Activated naive CD4-positive, alpha-beta T cell treated with anti-CD3 and anti-CD28 coated beads, Interleukin-2, amount 50 U/mL, for 24 hours (primary cell): ENCODE measurements at regions not wholly inside any gene's neighbourhood (a gene's known extent, or its start where the extent isn't known, plus 50 kb on each side); places are given as distances from the start of the nearest gene placed in this dataset.
A peak's percentile ranks its signal among the peaks of the same experiment; 100 is the strongest.
"Not testable (repeated sequence)": the region's sequence is repeated elsewhere in the genome, so short reads cannot be mapped to it uniquely, and the experiment has no call there.

Experiments
- H3K27ac Mint-ChIP-seq: one replicate; pipeline ENCODE4 v1.8.0; 2021; ENCODE audit warnings: mild to moderate bottlenecking, mixed read lengths
- H3K27me3 Mint-ChIP-seq: one replicate; pipeline ENCODE4 v1.8.0; 2021; ENCODE audit warnings: mixed read lengths
- H3K36me3 Mint-ChIP-seq: one replicate; pipeline ENCODE4 v1.8.0; 2021; ENCODE audit warnings: mixed read lengths
- H3K4me1 Mint-ChIP-seq: one replicate; pipeline ENCODE4 v1.8.0; 2021; ENCODE audit warnings: mixed read lengths
- H3K4me3 Mint-ChIP-seq: one replicate; pipeline ENCODE4 v1.8.0; 2021; ENCODE audit warnings: mild to moderate bottlenecking, mixed read lengths
- H3K9me3 Mint-ChIP-seq: one replicate; pipeline ENCODE4 v1.8.0; 2021; ENCODE audit warnings: mixed read lengths

- H3K4me1 Mint-ChIP-seq, result peaks cover 52% of the 10 kb centered on the region
- H3K27ac Mint-ChIP-seq, result peak overlapping the region; percentile 100
- no peaks in the 10 kb centered on the region for H3K36me3 Mint-ChIP-seq
- H3K4me3 Mint-ChIP-seq, result peak overlapping the region; percentile 94
- no peaks in the 10 kb centered on the region for H3K9me3 Mint-ChIP-seq
- H3K27me3 Mint-ChIP-seq, result no peaks in the 10 kb centered on the region
These were observed 94.1 kb downstream of the PPIAL4G start for GRCh38 chr1:148389027-148389339.

GRCh38 chr1:148388260-148389026, 94.7 kb downstream of the PPIAL4G start:
- H3K4me1 Mint-ChIP-seq, result peaks cover 52% of the 10 kb centered on the region
- peak overlapping the region; percentile 94 for H3K4me3 Mint-ChIP-seq
- H3K27ac Mint-ChIP-seq, result peak overlapping the region; percentile 100
- H3K36me3 Mint-ChIP-seq, result no peaks in the 10 kb centered on the region
- no peaks in the 10 kb centered on the region for H3K27me3 Mint-ChIP-seq
- no peaks in the 10 kb centered on the region for H3K9me3 Mint-ChIP-seq

GRCh38 chr1:148387949-148388259, 95.2 kb downstream of the PPIAL4G start:
- not testable (repeated sequence) for H3K36me3 Mint-ChIP-seq, H3K9me3 Mint-ChIP-seq, H3K27me3 Mint-ChIP-seq
- H3K4me1 Mint-ChIP-seq, result peaks cover 52% of the 10 kb centered on the region
- H3K4me3 Mint-ChIP-seq, result peak overlapping the region; percentile 94
- peak overlapping the region; percentile 100 for H3K27ac Mint-ChIP-seq

- Mint-ChIP-seq H3K4me1 (peaks cover 50% of the 10 kb centered on the region), H3K27ac (peak overlapping the region; percentile 100), H3K4me3 (peak overlapping the region; percentile 35)
- H3K27me3 Mint-ChIP-seq, H3K9me3 Mint-ChIP-seq, H3K36me3 Mint-ChIP-seq: not testable (repeated sequence)
These were observed 95.8 kb downstream of the PPIAL4G start for GRCh38 chr1:148387122-148387948.

- H3K36me3 Mint-ChIP-seq, result no peaks in the 10 kb centered on the region
- H3K27ac Mint-ChIP-seq, result peak overlapping the region; percentile 0
- H3K9me3 Mint-ChIP-seq, result no peaks in the 10 kb centered on the region
- no peaks in the 10 kb centered on the region for H3K27me3 Mint-ChIP-seq
- H3K4me3 Mint-ChIP-seq, result no peak overlapping the region
- H3K4me1 Mint-ChIP-seq, result peaks cover 43% of the 10 kb centered on the region
These were observed 96.5 kb downstream of the PPIAL4G start for GRCh38 chr1:148386617-148387016.

GRCh38 chr1:148386031-148386398, 97.1 kb downstream of the PPIAL4G start:
- H3K9me3 Mint-ChIP-seq, H3K27me3 Mint-ChIP-seq, H3K36me3 Mint-ChIP-seq, H3K4me3 Mint-ChIP-seq: not testable (repeated sequence)
- H3K27ac Mint-ChIP-seq, result peak overlapping the region; percentile 41
- H3K4me1 Mint-ChIP-seq, result peaks cover 42% of the 10 kb centered on the region

- peak overlapping the region; percentile 46 for H3K27ac Mint-ChIP-seq
- H3K4me1 Mint-ChIP-seq, result peaks cover 42% of the 10 kb centered on the region
- no peak overlapping the region for H3K4me3 Mint-ChIP-seq
- H3K9me3 Mint-ChIP-seq, result no peaks in the 10 kb centered on the region
- no peaks in the 10 kb centered on the region for H3K27me3 Mint-ChIP-seq
- H3K36me3 Mint-ChIP-seq, result no peaks in the 10 kb centered on the region
These were observed 97.6 kb downstream of the PPIAL4G start for GRCh38 chr1:148385371-148386030.

- H3K36me3 Mint-ChIP-seq, result no peaks in the 10 kb centered on the region
- H3K9me3 Mint-ChIP-seq, result no peaks in the 10 kb centered on the region
- H3K27ac Mint-ChIP-seq, result no peak overlapping the region
- no peak overlapping the region for H3K4me3 Mint-ChIP-seq
- peaks cover 38% of the 10 kb centered on the region for H3K4me1 Mint-ChIP-seq
- H3K27me3 Mint-ChIP-seq, result no peaks in the 10 kb centered on the region
These were observed 99.1 kb downstream of the PPIAL4G start for GRCh38 chr1:148383966-148384365.

- Mint-ChIP-seq H3K9me3 (no peaks in the 10 kb centered on the region), H3K4me3 (no peak overlapping the region), H3K36me3 (no peaks in the 10 kb centered on the region), H3K27ac (no peak overlapping the region), H3K4me1 (peaks cover 19% of the 10 kb centered on the region), H3K27me3 (no peaks in the 10 kb centered on the region)
These were observed 103.4 kb downstream of the PPIAL4G start for GRCh38 chr1:148379697-148380096.

- Mint-ChIP-seq H3K27ac (peak overlapping the region; percentile 23), H3K36me3 (no peaks in the 10 kb centered on the region), H3K4me3 (no peak overlapping the region), H3K4me1 (peaks cover 20% of the 10 kb centered on the region), H3K9me3 (no peaks in the 10 kb centered on the region), H3K27me3 (no peaks in the 10 kb centered on the region)
These were observed 104.0 kb downstream of the PPIAL4G start for GRCh38 chr1:148379170-148379500.

- H3K9me3 Mint-ChIP-seq, H3K27ac Mint-ChIP-seq, H3K36me3 Mint-ChIP-seq, H3K4me3 Mint-ChIP-seq, H3K27me3 Mint-ChIP-seq: not testable (repeated sequence)
- peaks cover 29% of the 10 kb centered on the region for H3K4me1 Mint-ChIP-seq
These were observed 105.1 kb downstream of the PPIAL4G start for GRCh38 chr1:148377992-148378391.

- not testable (repeated sequence) for H3K9me3 Mint-ChIP-seq, H3K27ac Mint-ChIP-seq, H3K27me3 Mint-ChIP-seq, H3K4me3 Mint-ChIP-seq, H3K36me3 Mint-ChIP-seq
- H3K4me1 Mint-ChIP-seq, result peaks cover 38% of the 10 kb centered on the region
These were observed 106.1 kb downstream of the PPIAL4G start for GRCh38 chr1:148377045-148377444.

- H3K4me1 Mint-ChIP-seq, result peaks cover 57% of the 10 kb centered on the region
- H3K36me3 Mint-ChIP-seq, result no peaks in the 10 kb centered on the region
- H3K4me3 Mint-ChIP-seq, result peak overlapping the region; percentile 19
- no peaks in the 10 kb centered on the region for H3K27me3 Mint-ChIP-seq
- H3K9me3 Mint-ChIP-seq, result no peaks in the 10 kb centered on the region
- peak overlapping the region; percentile 77 for H3K27ac Mint-ChIP-seq
These were observed 109.0 kb downstream of the PPIAL4G start for GRCh38 chr1:148374101-148374500.

- no peaks in the 10 kb centered on the region for H3K27me3 Mint-ChIP-seq
- H3K36me3 Mint-ChIP-seq, result no peaks in the 10 kb centered on the region
- H3K4me3 Mint-ChIP-seq, result peak overlapping the region; percentile 88
- no peaks in the 10 kb centered on the region for H3K9me3 Mint-ChIP-seq
- peak overlapping the region; percentile 100 for H3K27ac Mint-ChIP-seq
- H3K4me1 Mint-ChIP-seq, result peaks cover 61% of the 10 kb centered on the region
These were observed 109.7 kb downstream of the PPIAL4G start for GRCh38 chr1:148373192-148373925.

- Mint-ChIP-seq H3K36me3 (no peaks in the 10 kb centered on the region), H3K4me1 (peaks cover 61% of the 10 kb centered on the region), H3K4me3 (peak overlapping the region; percentile 88), H3K9me3 (no peaks in the 10 kb centered on the region), H3K27ac (peak overlapping the region; percentile 100), H3K27me3 (no peaks in the 10 kb centered on the region)
These were observed 110.4 kb downstream of the PPIAL4G start for GRCh38 chr1:148372731-148373130.
